PC-3 (cell line): ENCODE measurements at regions not wholly inside any gene's neighbourhood (a gene's known extent, or its start where the extent isn't known, plus 50 kb on each side); places are given as distances from the start of the nearest gene placed in this dataset.

Experiments used
- ATAC-seq: fragments of 200-7000 bp; cut with Tn5 transposase; 2 replicates; pipeline ENCODE4 v1.9.1; 2020; ENCODE audit warnings: mild to moderate bottlenecking, moderate library complexity
- BruUV-seq: library from RNA; stranded (reverse); fragments of 400-500 nt; replicated peaks from 2 replicates; lab custom pipeline; 2021; lab: Mats Ljungman, UMichigan
- CTCF ChIA-PET: fragments of 300-600 bp; sonication (Branson Sonifier 250); formaldehyde crosslinking; loops from one replicate; lab custom pipeline; 2022; ENCODE audit warnings: antibody characterized with exemption; lab: Charles Lee
- POLR2A ChIA-PET: fragments of 300-600 bp; sonication (Branson Sonifier 250); formaldehyde crosslinking; loops from one replicate; lab custom pipeline; 2022; ENCODE audit warnings: antibody characterized with exemption; ENCODE audit not compliant: unreplicated experiment; lab: Charles Lee
- DNase-seq: peaks from one replicate; pipeline ENCODE4 v3.0.0-alpha.2; 2015
- H2AFZ ChIP-seq: fragments of 300-600 bp; sonication (generic); 2 replicates; pipeline ENCODE4 v1.6.0; 2016; ENCODE audit warnings: antibody characterized with exemption, low read length
- H3F3A ChIP-seq: fragments of 300-600 bp; sonication (generic); one replicate; pipeline ENCODE4 v1.6.0; 2017; ENCODE audit warnings: antibody characterized with exemption, low read length, control low read depth, mild to moderate bottlenecking; ENCODE audit not compliant: unreplicated experiment
- H3K27ac ChIP-seq: fragments of 300-600 bp; sonication (generic); 2 replicates; pipeline ENCODE4 v1.5.1; 2016; ENCODE audit warnings: mild to moderate bottlenecking, low read length
- H3K27me3 ChIP-seq: fragments of 300-600 bp; sonication (generic); 2 replicates; pipeline ENCODE4 v1.6.1; 2016; ENCODE audit warnings: low read length, mixed read lengths
- H3K36me3 ChIP-seq: fragments of 300-600 bp; sonication (generic); 2 replicates; pipeline ENCODE4 v1.6.1; 2016; ENCODE audit warnings: low read depth, mixed run types, low read length, mixed read lengths
- H3K4me1 ChIP-seq: fragments of 300-600 bp; sonication (generic); 2 replicates; pipeline ENCODE4 v1.5.1; 2016; ENCODE audit warnings: low read length; ENCODE audit not compliant: insufficient read depth
- H3K4me2 ChIP-seq: fragments of 300-600 bp; sonication (generic); 2 replicates; pipeline ENCODE4 v1.6.0; 2016; ENCODE audit warnings: low read length
- H3K4me3 ChIP-seq: fragments of 300-600 bp; sonication (generic); 2 replicates; pipeline ENCODE4 v1.5.1; 2016; ENCODE audit warnings: mild to moderate bottlenecking, low read length, mixed read lengths
- H3K79me2 ChIP-seq: fragments of 300-600 bp; sonication (generic); 2 replicates; pipeline ENCODE4 v1.6.1; 2017; ENCODE audit warnings: low read length, mixed read lengths
- H3K9ac ChIP-seq: fragments of 300-600 bp; sonication (generic); 2 replicates; pipeline ENCODE4 v1.6.0; 2016; ENCODE audit warnings: mild to moderate bottlenecking, low read length
- H3K9me2 ChIP-seq: fragments of 300-600 bp; sonication (generic); replicated peaks from 2 replicates; pipeline ENCODE4 v1.6.1; 2016; ENCODE audit warnings: mixed run types, low read length, mixed read lengths
- H3K9me3 ChIP-seq: fragments of 300-600 bp; sonication (generic); 2 replicates; pipeline ENCODE4 v1.6.1; 2016; ENCODE audit warnings: low read length, mixed read lengths
- H4K20me1 ChIP-seq: fragments of 300-600 bp; sonication (generic); 2 replicates; pipeline ENCODE4 v1.6.1; 2016; ENCODE audit warnings: low read length, mixed read lengths
- CTCF ChIP-seq: fragments of 300-600 bp; sonication (generic); conservative IDR thresholded peaks from 2 replicates; pipeline ENCODE4 v1.5.1; 2017; ENCODE audit warnings: antibody characterized with exemption, low read depth, mild to moderate bottlenecking, low read length
- EZH2 ChIP-seq: fragments of 300-600 bp; sonication (generic); IDR thresholded peaks from one replicate; pipeline ENCODE4 v1.6.1; 2017; ENCODE audit warnings: antibody characterized with exemption, mild to moderate bottlenecking, low read length; ENCODE audit not compliant: unreplicated experiment
- EZH2phosphoT487 ChIP-seq: fragments of 300-600 bp; sonication (generic); IDR thresholded peaks from 2 replicates; pipeline ENCODE4 v1.6.1; 2018; ENCODE audit warnings: mild to moderate bottlenecking, antibody characterized with exemption, low read length, borderline replicate concordance
- intact Hi-C: fragments of 100-400 bp; cut with micrococcal nuclease; formaldehyde crosslinking; loops from 2 replicates; pipeline ENCODE4 v1.9.0; 2023

- CTCF ChIA-PET, result no interaction called here
Measured at GRCh38 chr7:131212114-131212513, 115.6 kb upstream of the MKLN1 start.

GRCh38 chr7:131218727-131219128 is 108.9 kb upstream of the MKLN1 start:
- Histone ChIP-seq H4K20me1 (no peaks in the 10 kb centered on the region), H3K4me1 (no peaks in the 10 kb centered on the region), H3K4me2 (no peak overlapping the region), H3K79me2 (no peaks in the 10 kb centered on the region), H3K27me3 (no peaks in the 10 kb centered on the region), H3F3A (no peaks in the 10 kb centered on the region), H3K27ac (no peak overlapping the region), H3K9me2 (no peaks in the 10 kb centered on the region), H3K9ac (no peak overlapping the region), H3K36me3 (no peaks in the 10 kb centered on the region), H3K9me3 (no peaks in the 10 kb centered on the region), H3K4me3 (no peak overlapping the region), H2AFZ (no peak overlapping the region)
- no peak for ATAC-seq
- BruUV-seq, result no TSS peak
- no peak for TF ChIP-seq CTCF
- TF ChIP-seq EZH2, result no peak
- no peak for TF ChIP-seq EZH2phosphoT487
- no peak for DNase-seq
- ChIA-PET CTCF (no interaction called here), POLR2A (no interaction called here)
- intact Hi-C loops, result no loop called here

More at GRCh38 chr7:131212114-131212513, 115.6 kb upstream of the MKLN1 start:
- TF ChIP-seq EZH2, result no peak
- TF ChIP-seq EZH2phosphoT487, result no peak
- TF ChIP-seq CTCF, result no peak
- Histone ChIP-seq H3K9ac (no peak overlapping the region), H3K27ac (no peak overlapping the region), H2AFZ (no peak overlapping the region), H4K20me1 (no peaks in the 10 kb centered on the region), H3K9me3 (no peaks in the 10 kb centered on the region), H3K27me3 (no peaks in the 10 kb centered on the region), H3F3A (no peaks in the 10 kb centered on the region), H3K79me2 (no peaks in the 10 kb centered on the region), H3K36me3 (no peaks in the 10 kb centered on the region), H3K4me2 (no peak overlapping the region), H3K9me2 (no peaks in the 10 kb centered on the region), H3K4me3 (no peak overlapping the region), H3K4me1 (no peaks in the 10 kb centered on the region)
- no peak for DNase-seq
- POLR2A ChIA-PET, result no interaction called here
- no TSS peak for BruUV-seq
- intact Hi-C loops, result no loop called here
- no peak for ATAC-seq

GRCh38 chr7:131219312-131220041 is 108.2 kb upstream of the MKLN1 start:
- Histone ChIP-seq H3K9me3 (no peaks in the 10 kb centered on the region), H3K4me3 (no peak overlapping the region), H3F3A (no peaks in the 10 kb centered on the region), H3K36me3 (no peaks in the 10 kb centered on the region), H3K9ac (no peak overlapping the region), H3K27ac (no peak overlapping the region), H3K4me1 (no peaks in the 10 kb centered on the region), H3K9me2 (no peaks in the 10 kb centered on the region), H4K20me1 (no peaks in the 10 kb centered on the region), H3K79me2 (no peaks in the 10 kb centered on the region), H3K27me3 (no peaks in the 10 kb centered on the region), H2AFZ (no peak overlapping the region), H3K4me2 (no peak overlapping the region)
- ChIA-PET CTCF (no interaction called here), POLR2A (no interaction called here)
- intact Hi-C loops, result no loop called here
- DNase-seq (no peak), ATAC-seq (no peak)
- BruUV-seq, result no TSS peak
- TF ChIP-seq EZH2phosphoT487 (no peak), CTCF (no peak), EZH2 (no peak)
